ES-I3 (cell line): ENCODE measurements at regions not wholly inside any gene's neighbourhood (a gene's known extent, or its start where the extent isn't known, plus 50 kb on each side); places are given as distances from the start of the nearest gene placed in this dataset.

ENCODE experiments used
- H3K36me3 ChIP-seq: 2 replicates; pipeline ENCODE4 v1.6.1; 2013; ENCODE audit warnings: mild to moderate bottlenecking, low read length, control low read depth, moderate library complexity; ENCODE audit not compliant: insufficient read depth
- H3K4me1 ChIP-seq: 2 replicates; pipeline ENCODE4 v1.6.1; 2013; ENCODE audit warnings: mild to moderate bottlenecking, control low read depth, low read length; ENCODE audit not compliant: insufficient read depth
- H3K9ac ChIP-seq: 2 replicates; pipeline ENCODE4 v1.6.1; 2013; ENCODE audit warnings: low read depth, mild to moderate bottlenecking, low read length, moderate library complexity
- H3K9me3 ChIP-seq: 2 replicates; pipeline ENCODE4 v1.6.1; 2013; ENCODE audit warnings: mild to moderate bottlenecking, low read length, moderate library complexity; ENCODE audit not compliant: control insufficient read depth, insufficient read depth

DNA sequence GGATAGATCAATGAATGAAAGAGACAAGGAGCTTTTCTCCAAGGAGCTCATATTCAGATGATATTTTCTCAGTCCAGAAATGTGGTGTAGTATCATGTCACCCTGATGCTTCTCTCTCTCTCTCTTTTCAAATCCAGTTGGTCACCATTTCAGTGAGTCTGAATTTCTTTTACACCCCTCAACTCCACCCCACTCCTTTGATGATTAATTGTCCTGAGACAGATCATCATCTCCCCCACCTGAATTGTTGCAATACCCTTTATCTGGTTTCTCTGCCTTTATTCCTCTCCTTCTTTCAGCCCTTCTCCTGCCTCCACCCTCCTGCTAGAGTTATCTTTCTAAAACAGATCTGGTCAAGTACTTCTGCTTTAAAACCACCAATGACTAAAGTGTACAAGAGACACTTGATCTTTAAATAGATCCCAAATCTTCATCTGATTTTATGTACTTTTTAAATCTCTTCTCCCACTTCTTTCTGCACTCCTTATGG is 299.8 kb downstream of the KLF5 start:
- H3K36me3 ChIP-seq = no peaks in the 10 kb centered on the region
- H3K9ac ChIP-seq = no peak overlapping the region
- no peaks in the 10 kb centered on the region for H3K9me3 ChIP-seq
- no peaks in the 10 kb centered on the region for H3K4me1 ChIP-seq

DNA sequence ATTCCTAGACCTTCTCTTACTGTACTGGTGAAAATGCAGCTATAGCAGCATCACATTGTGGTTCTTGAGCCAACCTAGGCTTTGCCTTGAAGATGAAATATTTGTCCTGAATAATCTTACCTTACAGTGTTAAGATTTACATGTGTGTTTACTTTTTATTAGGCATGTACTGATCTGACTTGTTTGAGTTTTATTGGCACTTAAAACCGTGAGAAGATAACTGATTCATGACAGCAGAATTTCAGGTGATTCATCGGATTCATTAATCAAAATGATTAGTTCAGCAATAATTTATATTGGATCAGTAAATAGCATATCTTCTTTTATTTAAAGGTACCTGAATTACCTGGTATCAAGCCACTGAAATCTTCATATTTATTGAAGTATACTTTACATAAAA is 296.3 kb downstream of the KLF5 start:
- no peak overlapping the region for H3K9ac ChIP-seq
- H3K4me1 ChIP-seq = no peaks in the 10 kb centered on the region
- no peaks in the 10 kb centered on the region for H3K9me3 ChIP-seq
- no peaks in the 10 kb centered on the region for H3K36me3 ChIP-seq

DNA sequence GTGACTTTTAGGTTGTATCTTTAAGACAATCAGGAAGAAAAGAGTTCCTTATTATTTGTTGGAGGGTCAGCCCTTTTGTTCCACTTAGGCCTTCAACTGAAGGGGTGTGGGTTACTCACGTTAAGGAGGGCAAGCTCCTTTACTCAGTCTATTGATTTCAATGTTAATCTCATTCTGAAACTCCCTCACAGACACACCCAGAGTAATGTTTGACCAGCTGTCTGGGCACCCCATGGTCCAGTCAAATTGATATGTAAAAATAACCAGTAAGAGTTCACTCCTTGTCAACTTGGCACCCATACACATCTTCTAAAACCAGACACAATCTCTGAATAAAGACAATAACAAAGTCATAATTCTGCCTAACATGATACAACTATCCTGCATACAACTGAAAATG is 292.9 kb downstream of the KLF5 start:
- no peaks in the 10 kb centered on the region for H3K36me3 ChIP-seq
- no peaks in the 10 kb centered on the region for H3K4me1 ChIP-seq
- H3K9ac ChIP-seq = no peak overlapping the region
- H3K9me3 ChIP-seq = no peaks in the 10 kb centered on the region

DNA sequence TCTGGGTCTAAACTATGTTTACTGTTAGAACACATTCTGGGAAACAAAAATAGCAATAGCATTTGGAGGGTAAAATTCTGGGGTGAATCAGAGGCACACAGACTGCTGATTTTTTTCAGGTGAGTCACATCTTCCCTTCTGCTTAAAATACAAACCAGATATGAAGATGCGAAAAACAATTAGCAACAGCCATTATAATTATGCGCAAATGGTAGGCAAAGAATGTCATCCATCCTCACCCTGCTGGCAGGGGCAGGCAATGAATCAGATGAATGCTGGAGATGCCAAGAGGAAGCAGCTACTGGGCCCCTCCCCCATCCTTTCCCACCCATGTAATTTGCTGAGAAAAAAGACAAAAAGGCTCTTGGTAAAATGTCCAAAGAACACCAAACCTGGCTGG is 282.9 kb downstream of the KLF5 start:
- peaks cover 11% of the 10 kb centered on the region; the same call in 1 of the 2 replicates for H3K4me1 ChIP-seq
- no peaks in the 10 kb centered on the region for H3K36me3 ChIP-seq
- H3K9ac ChIP-seq = no peak overlapping the region
- no peaks in the 10 kb centered on the region for H3K9me3 ChIP-seq

DNA sequence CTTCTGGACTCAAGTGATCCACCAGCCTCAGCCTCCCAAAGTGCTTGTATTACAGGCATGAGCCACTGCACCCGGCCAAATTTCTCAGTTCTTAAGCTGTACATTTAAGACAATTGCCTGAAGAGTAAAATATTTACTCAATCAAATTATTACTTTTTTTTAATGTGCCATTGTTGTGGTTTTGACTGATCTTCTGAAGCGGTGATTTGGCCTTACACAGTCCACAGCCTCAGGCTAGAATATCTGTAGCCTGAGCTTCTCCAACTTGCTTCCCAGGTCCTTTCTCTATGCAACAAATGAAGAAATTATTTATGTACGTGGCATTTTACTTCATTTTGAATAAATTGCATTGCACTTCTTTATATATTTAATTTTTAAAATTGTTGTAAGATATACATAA is 281.3 kb downstream of the KLF5 start:
- Histone ChIP-seq H3K4me1 (peaks cover 11% of the 10 kb centered on the region; the same call in 1 of the 2 replicates), H3K9me3 (no peaks in the 10 kb centered on the region), H3K9ac (no peak overlapping the region), H3K36me3 (no peaks in the 10 kb centered on the region)

DNA sequence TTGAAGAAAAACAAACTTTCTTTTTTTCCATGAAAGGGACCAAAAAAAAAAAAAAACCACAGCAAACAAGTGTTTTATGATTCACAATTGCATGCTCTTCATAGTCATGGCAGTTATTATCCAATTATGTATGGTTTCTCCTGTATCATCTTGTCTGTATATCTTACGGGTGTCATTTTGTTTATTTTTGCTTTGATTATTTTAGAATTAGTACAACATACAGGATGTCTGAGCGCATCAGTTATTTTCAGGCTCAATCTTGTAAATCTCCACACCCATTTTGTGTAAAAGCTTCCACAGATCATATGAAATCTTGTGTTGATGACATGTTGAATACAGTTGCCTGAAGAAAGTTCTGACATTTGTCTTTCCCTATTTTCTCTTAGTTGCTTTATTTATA is 280.3 kb downstream of the KLF5 start:
- no peaks in the 10 kb centered on the region for H3K9me3 ChIP-seq
- H3K4me1 ChIP-seq = peaks cover 11% of the 10 kb centered on the region; the same call in 1 of the 2 replicates
- H3K36me3 ChIP-seq = no peaks in the 10 kb centered on the region
- H3K9ac ChIP-seq = no peak overlapping the region

DNA sequence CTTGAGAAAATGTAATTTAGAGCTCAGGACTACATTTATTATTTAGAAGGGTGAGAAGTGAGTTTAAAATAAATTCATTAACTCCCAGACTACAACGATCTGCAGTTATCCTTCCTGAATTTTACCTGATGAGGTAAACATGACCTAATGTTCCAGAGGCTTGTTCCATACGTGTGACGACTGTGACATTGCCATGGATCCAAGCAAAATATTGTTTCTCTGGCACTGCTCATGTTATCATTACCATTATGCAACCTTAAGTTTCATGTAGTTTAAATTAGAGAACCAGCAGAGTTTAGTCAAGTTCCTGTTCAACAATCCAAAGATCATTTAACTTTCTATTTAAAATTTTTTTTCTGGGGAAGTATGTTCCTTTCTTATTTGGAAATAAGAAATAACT is 279.6 kb downstream of the KLF5 start:
- Histone ChIP-seq H3K9me3 (no peaks in the 10 kb centered on the region), H3K9ac (no peak overlapping the region), H3K4me1 (peaks cover 11% of the 10 kb centered on the region; the same call in 1 of the 2 replicates), H3K36me3 (no peaks in the 10 kb centered on the region)

DNA sequence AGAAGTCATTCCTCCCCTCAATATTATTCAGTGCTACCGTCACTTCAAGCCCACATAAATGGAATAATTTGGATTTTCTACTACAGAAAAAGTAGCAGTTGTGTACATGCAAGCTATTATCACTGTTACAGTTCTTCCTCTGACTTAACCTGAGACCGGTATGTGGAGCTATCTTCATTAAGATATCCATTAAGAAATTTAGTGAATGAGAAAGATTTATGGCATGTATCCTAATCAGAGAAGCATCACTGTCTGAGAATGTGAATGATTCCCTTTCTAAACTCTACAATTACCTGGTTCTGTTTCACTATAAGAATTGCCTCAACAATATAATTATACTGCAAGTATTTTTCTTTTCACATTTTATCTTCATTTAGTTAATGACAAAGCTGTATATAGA is 278.7 kb downstream of the KLF5 start:
- Histone ChIP-seq H3K4me1 (peaks cover 9% of the 10 kb centered on the region; the same call in 1 of the 2 replicates), H3K9ac (no peak overlapping the region)

DNA sequence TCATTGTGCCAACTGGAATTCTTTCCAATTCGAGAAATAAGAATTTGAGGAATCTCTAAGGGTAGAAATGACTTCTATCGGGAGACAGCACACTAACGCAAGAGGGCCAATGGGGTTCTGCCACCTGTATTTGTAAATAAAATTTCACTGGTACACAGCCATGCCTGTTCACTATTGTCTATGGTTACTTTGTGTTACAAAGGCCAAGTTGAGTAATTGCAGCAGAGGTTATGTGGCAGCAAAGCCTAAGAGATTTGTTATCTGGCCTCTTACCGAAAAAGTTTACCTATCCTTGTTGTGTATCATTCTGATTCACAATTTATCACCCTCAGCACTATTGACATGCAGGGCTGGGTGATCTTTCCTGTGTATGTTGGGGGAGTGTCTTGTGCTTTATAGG is 278.0 kb downstream of the KLF5 start:
- no peak overlapping the region for H3K9ac ChIP-seq
- no peaks in the 10 kb centered on the region for H3K36me3 ChIP-seq
- no peaks in the 10 kb centered on the region for H3K9me3 ChIP-seq
- H3K4me1 ChIP-seq = 0 out of 2 replicates have a peak, but pooled peaks cover 3% of the 10 kb centered on the region

More for the DNA sequence above, 278.7 kb downstream of the KLF5 start:
- Histone ChIP-seq H3K36me3 (no peaks in the 10 kb centered on the region), H3K9me3 (no peaks in the 10 kb centered on the region)

DNA sequence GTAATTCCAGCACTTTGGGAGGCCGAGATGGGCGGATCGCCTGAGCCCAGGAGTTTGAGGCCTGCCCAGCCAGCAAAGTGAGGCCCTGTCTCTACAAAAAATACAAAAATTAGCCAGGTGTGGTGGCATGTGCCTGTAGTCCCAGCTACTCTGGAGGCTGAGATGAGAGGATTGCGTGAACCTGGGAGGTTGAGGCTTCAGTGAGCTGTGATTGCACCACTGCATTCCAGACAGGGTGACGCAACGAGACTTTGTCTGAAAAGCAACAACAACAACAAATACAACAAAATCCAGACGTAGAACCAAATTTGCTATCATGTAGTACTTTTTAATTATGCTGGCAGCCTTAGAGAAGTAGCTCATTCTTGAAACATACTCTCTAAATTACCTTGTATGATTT is 277.1 kb downstream of the KLF5 start:
- Histone ChIP-seq H3K9ac (no peak overlapping the region), H3K4me1 (no peaks in the 10 kb centered on the region), H3K36me3 (no peaks in the 10 kb centered on the region), H3K9me3 (no peaks in the 10 kb centered on the region)

DNA sequence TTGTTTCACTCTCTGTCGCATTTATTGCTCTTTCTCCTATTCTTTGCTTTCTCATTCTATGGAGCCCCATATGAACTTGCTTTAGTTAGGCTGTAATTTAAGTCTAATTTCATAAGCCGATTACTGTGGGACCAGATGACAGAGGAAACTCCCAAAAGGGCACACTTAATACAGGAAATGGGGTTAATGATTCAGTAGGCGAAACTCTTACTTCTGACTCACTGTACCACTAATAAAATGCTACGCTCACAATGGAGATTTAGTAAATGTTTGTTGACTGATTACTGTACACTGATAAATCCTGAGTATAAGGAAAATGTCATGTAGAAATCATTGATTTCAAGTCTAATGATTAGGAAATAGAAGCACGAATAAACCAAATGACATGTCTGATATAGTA is 276.4 kb downstream of the KLF5 start:
- no peaks in the 10 kb centered on the region for H3K36me3 ChIP-seq
- no peaks in the 10 kb centered on the region for H3K4me1 ChIP-seq
- no peak overlapping the region for H3K9ac ChIP-seq
- no peaks in the 10 kb centered on the region for H3K9me3 ChIP-seq

DNA sequence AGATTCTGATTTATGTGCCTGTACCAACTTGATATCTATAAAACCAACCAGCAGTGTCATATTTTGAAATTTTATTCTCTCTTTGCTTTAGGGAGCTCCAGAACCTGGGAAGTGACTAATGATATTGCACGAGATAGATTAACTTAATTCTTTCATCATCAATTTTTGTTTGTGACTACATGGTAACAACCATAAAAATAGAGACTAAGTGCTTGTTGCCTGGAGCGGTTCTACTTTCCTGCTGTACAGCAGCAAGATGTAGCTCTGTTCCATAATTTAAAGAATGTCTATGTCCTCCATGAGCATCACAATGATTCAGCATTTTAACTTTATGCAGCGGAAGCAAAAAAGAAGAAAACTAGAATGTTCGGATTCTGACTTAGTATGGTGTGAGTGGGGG is 275.6 kb downstream of the KLF5 start:
- Histone ChIP-seq H3K4me1 (peaks cover under 1% of the 10 kb centered on the region; the same call in 1 of the 2 replicates), H3K9me3 (no peaks in the 10 kb centered on the region), H3K36me3 (no peaks in the 10 kb centered on the region), H3K9ac (no peak overlapping the region)

DNA sequence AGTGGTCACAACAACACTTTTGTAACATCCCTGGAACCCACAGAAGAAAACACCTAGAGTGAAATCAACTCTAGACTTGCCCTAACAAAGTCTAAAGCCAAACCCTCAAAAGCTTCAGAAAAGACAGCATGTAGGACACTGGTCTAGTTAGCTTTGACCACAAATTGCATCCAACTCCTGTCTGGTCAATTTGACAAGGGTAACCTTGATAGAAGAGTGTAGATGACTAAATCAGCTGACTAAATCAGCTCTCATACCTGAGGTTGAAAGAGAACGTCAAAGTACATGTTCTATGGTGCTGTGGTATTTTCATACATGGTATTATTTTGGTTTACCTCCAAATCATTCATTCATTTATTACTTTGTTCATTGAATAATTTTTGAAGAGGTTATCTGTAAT is 272.8 kb downstream of the KLF5 start:
- Histone ChIP-seq H3K9me3 (no peaks in the 10 kb centered on the region), H3K4me1 (peaks cover 6% of the 10 kb centered on the region; the same call in 1 of the 2 replicates), H3K36me3 (no peaks in the 10 kb centered on the region), H3K9ac (no peak overlapping the region)

DNA sequence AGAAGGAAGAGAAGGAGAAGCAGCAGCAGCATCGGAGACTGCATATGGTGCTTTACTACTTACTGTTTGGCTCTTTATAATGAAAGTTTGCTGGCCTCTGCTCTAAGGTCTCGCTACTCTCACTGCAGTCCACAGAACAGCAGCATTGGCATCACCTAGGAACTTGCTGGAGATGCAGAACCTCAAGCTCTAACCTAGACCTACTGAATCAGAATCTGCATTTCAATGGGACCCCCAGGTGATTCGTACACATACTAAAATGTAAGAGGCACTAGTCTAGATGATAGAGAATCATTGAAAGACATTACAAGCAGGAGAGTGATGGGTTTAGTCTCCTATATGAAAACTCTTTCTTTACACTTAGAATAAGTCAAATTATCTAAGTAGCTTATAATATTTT is 270.6 kb downstream of the KLF5 start:
- peaks cover 9% of the 10 kb centered on the region; the same call in 1 of the 2 replicates for H3K4me1 ChIP-seq
- H3K9me3 ChIP-seq = no peaks in the 10 kb centered on the region
- no peak overlapping the region for H3K9ac ChIP-seq
- no peaks in the 10 kb centered on the region for H3K36me3 ChIP-seq

DNA sequence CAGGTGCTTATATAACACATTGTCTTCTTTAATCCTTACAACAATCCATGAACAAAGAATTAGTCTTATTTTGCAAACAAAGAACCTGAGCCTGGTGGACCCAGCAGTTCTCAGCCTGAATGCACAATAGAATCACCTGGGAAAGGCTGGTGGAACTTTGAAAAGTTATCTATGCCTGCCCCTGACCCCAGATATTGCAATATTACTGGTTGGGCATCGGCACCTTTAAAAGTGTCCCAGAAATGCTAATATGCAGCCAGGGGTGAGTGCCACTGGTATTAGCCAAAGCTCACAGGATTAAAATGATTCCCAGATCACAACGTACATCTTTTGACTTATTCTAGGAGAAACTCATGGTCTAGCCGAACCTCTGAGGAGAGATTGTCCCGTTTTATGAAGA is 268.8 kb downstream of the KLF5 start:
- no peak overlapping the region for H3K9ac ChIP-seq
- no peaks in the 10 kb centered on the region for H3K9me3 ChIP-seq
- H3K4me1 ChIP-seq = peaks cover 9% of the 10 kb centered on the region; the same call in 1 of the 2 replicates
- no peaks in the 10 kb centered on the region for H3K36me3 ChIP-seq
